A673 (cell line): ENCODE measurements at regions not wholly inside any gene's neighbourhood (a gene's known extent, or its start where the extent isn't known, plus 50 kb on each side); places are given as distances from the start of the nearest gene placed in this dataset.

ENCODE experiments used
- CTCF ChIP-seq: fragments of 300-800, 200-600 bp; sonication (generic); conservative IDR thresholded peaks from 2 replicates; pipeline ENCODE4 v1.5.1; 2017; ENCODE audit warnings: low read depth, mild to moderate bottlenecking, antibody characterized with exemption, low read length, moderate library complexity, mixed read lengths
- EZH2 ChIP-seq: fragments of 200-600 bp; sonication (generic); IDR thresholded peaks from 2 replicates; pipeline ENCODE4 v1.6.1; 2017; ENCODE audit warnings: borderline replicate concordance, low read depth, mild to moderate bottlenecking, mixed read lengths, antibody characterized with exemption, low read length; ENCODE audit not compliant: poor library complexity, severe bottlenecking

- TF ChIP-seq CTCF (no peak), EZH2 (no peak)
Measured at GRCh38 chr6:14910692-14911547, 334.9 kb upstream of the JARID2 start.
